GM10266 (cell line): ENCODE measurements at regions not wholly inside any gene's neighbourhood (a gene's known extent, or its start where the extent isn't known, plus 50 kb on each side); places are given as distances from the start of the nearest gene placed in this dataset.

Experiments
- DNase-seq: peaks from one replicate; pipeline ENCODE4 v3.0.0; 2012; ENCODE audit errors: extremely low spot score
- CTCF ChIP-seq: IDR thresholded peaks from 2 replicates; pipeline ENCODE4 v1.5.1; 2012; ENCODE audit warnings: mild to moderate bottlenecking, low read depth; ENCODE audit not compliant: control insufficient read depth, insufficient read depth; ENCODE audit errors: missing control alignments

- DNase-seq: no peak
- no peak for TF ChIP-seq CTCF
Measured at GRCh38 chr21:36207577-36208320, 51.1 kb downstream of the DOP1B start.

GRCh38 chr21:36208326-36209013 is 51.8 kb downstream of the DOP1B start:
- no peak for DNase-seq
- TF ChIP-seq CTCF: no peak

GRCh38 chr21:36209626-36210171 is 53.1 kb downstream of the DOP1B start:
- DNase-seq: peak; percentile 35
- TF ChIP-seq CTCF: peak; percentile 60

GRCh38 chr21:36210779-36211659 is 54.4 kb downstream of the DOP1B start:
- DNase-seq: no peak
- TF ChIP-seq CTCF: no peak

GRCh38 chr21:36211660-36212512 is 55.3 kb downstream of the DOP1B start:
- no peak for DNase-seq
- no peak for TF ChIP-seq CTCF

- no peak for TF ChIP-seq CTCF
- no peak for DNase-seq
Measured at GRCh38 chr21:36212513-36212780, 55.8 kb downstream of the DOP1B start.
